Smooth muscle cell (in vitro differentiated cells): ENCODE measurements at regions not wholly inside any gene's neighbourhood (a gene's known extent, or its start where the extent isn't known, plus 50 kb on each side); places are given as distances from the start of the nearest gene placed in this dataset.

Source experiments
- DNase-seq: peaks from one replicate; lab custom pipeline; 2025; ENCODE audit not compliant: unreplicated experiment; lab: John Stamatoyannopoulos, UW
- H2AFZ ChIP-seq: fragments of 200-600 bp; sonication (generic); 2 replicates; pipeline ENCODE4 v1.6.0; 2016; ENCODE audit warnings: antibody characterized with exemption, low read depth, mild to moderate bottlenecking
- H3F3A ChIP-seq: fragments of 200-600 bp; sonication (generic); 2 replicates; pipeline ENCODE4 v1.6.0; 2017; ENCODE audit warnings: antibody characterized with exemption, low read depth
- H3K27ac ChIP-seq: fragments of 200-600 bp; sonication (generic); 2 replicates; pipeline ENCODE4 v1.5.1; 2016; ENCODE audit warnings: low read depth, mild to moderate bottlenecking
- H3K27me3 ChIP-seq: fragments of 200-600 bp; sonication (generic); 2 replicates; pipeline ENCODE4 v1.6.1; 2016; ENCODE audit warnings: low read depth, mild to moderate bottlenecking
- H3K36me3 ChIP-seq: fragments of 200-600 bp; sonication (generic); 2 replicates; pipeline ENCODE4 v1.5.1; 2016; ENCODE audit warnings: low read depth
- H3K4me1 ChIP-seq: fragments of 200-600 bp; sonication (generic); 2 replicates; pipeline ENCODE4 v1.5.1; 2016; ENCODE audit warnings: low read depth
- H3K4me2 ChIP-seq: fragments of 200-600 bp; sonication (generic); 2 replicates; pipeline ENCODE4 v1.6.0; 2016; ENCODE audit warnings: mild to moderate bottlenecking
- H3K4me3 ChIP-seq: fragments of 200-600 bp; sonication (generic); 2 replicates; pipeline ENCODE4 v1.5.1; 2016; ENCODE audit warnings: mild to moderate bottlenecking
- H3K79me2 ChIP-seq: fragments of 200-600 bp; sonication (generic); 2 replicates; pipeline ENCODE4 v1.6.0; 2016; ENCODE audit warnings: low read depth, mild to moderate bottlenecking
- H3K9ac ChIP-seq: fragments of 200-600 bp; sonication (generic); 2 replicates; pipeline ENCODE4 v1.6.0; 2016; ENCODE audit warnings: low read depth
- H3K9me3 ChIP-seq: fragments of 200-600 bp; sonication (generic); replicated peaks from 2 replicates; pipeline ENCODE4 v1.5.1; 2016; ENCODE audit warnings: low read depth
- H4K20me1 ChIP-seq: fragments of 200-600 bp; sonication (generic); 2 replicates; pipeline ENCODE4 v1.6.0; 2016; ENCODE audit warnings: low read depth
- CTCF ChIP-seq: fragments of 200-600 bp; sonication (generic); IDR thresholded peaks from 2 replicates; pipeline ENCODE4 v1.5.1; 2017; ENCODE audit warnings: borderline replicate concordance, mild to moderate bottlenecking, antibody characterized with exemption; ENCODE audit not compliant: insufficient read depth, poor library complexity, severe bottlenecking
- WGBS: methylation state at CpG from one replicate; pipeline ENCODE4 v1.1.7; 2016; ENCODE audit warnings: low lambda C conversion rate; 5-methylcytosine and 5-hydroxymethylcytosine counted together

GRCh38 chr14:61973981-61974380 is 211.8 kb downstream of the SNAPC1 start:
- no peaks in the 10 kb centered on the region for H3K79me2 ChIP-seq
- H3K36me3 ChIP-seq, result no peaks in the 10 kb centered on the region
- H3K27me3 ChIP-seq, result no peaks in the 10 kb centered on the region
- no peak overlapping the region for H2AFZ ChIP-seq
- H3K9ac ChIP-seq, result no peak overlapping the region
- WGBS, result 83% methylated on average over 5 of the region's 5 CpGs
- no peak overlapping the region for H3K4me3 ChIP-seq
- H3K27ac ChIP-seq, result peak overlapping the region; percentile 39
- H4K20me1 ChIP-seq, result no peaks in the 10 kb centered on the region
- H3F3A ChIP-seq, result no peaks in the 10 kb centered on the region
- H3K9me3 ChIP-seq, result no peaks in the 10 kb centered on the region
- H3K4me1 ChIP-seq, result no peaks in the 10 kb centered on the region
- peak overlapping the region; percentile 9 for H3K4me2 ChIP-seq
- DNase-seq, result no peak
- no peak for TF ChIP-seq CTCF

GRCh38 chr14:61977217-61977616 is 215.0 kb downstream of the SNAPC1 start:
- Histone ChIP-seq H2AFZ (no peak overlapping the region), H3K9ac (no peak overlapping the region), H3K27ac (no peak overlapping the region), H3K4me2 (no peak overlapping the region), H3K4me3 (no peak overlapping the region), H3K27me3 (no peaks in the 10 kb centered on the region), H3F3A (no peaks in the 10 kb centered on the region), H3K36me3 (no peaks in the 10 kb centered on the region), H3K4me1 (no peaks in the 10 kb centered on the region), H3K9me3 (no peaks in the 10 kb centered on the region), H3K79me2 (no peaks in the 10 kb centered on the region), H4K20me1 (no peaks in the 10 kb centered on the region)
- no peak for DNase-seq
- TF ChIP-seq CTCF, result no peak

GRCh38 chr14:61988240-61988639 is 226.0 kb downstream of the SNAPC1 start:
- H4K20me1 ChIP-seq, result no peaks in the 10 kb centered on the region
- no peak overlapping the region for H3K4me2 ChIP-seq
- no peaks in the 10 kb centered on the region for H3F3A ChIP-seq
- no peak for DNase-seq
- no peak overlapping the region for H2AFZ ChIP-seq
- H3K36me3 ChIP-seq, result no peaks in the 10 kb centered on the region
- no peaks in the 10 kb centered on the region for H3K27me3 ChIP-seq
- H3K9ac ChIP-seq, result no peak overlapping the region
- H3K27ac ChIP-seq, result no peak overlapping the region
- no peaks in the 10 kb centered on the region for H3K9me3 ChIP-seq
- no peak overlapping the region for H3K4me3 ChIP-seq
- 94% methylated on average over 2 of the region's 2 CpGs for WGBS
- H3K79me2 ChIP-seq, result no peaks in the 10 kb centered on the region
- no peak for TF ChIP-seq CTCF
- H3K4me1 ChIP-seq, result peaks cover 4% of the 10 kb centered on the region

- Histone ChIP-seq H3K9ac (no peak overlapping the region), H4K20me1 (no peaks in the 10 kb centered on the region), H3F3A (no peaks in the 10 kb centered on the region), H3K27ac (no peak overlapping the region), H2AFZ (no peak overlapping the region), H3K4me3 (no peak overlapping the region), H3K36me3 (no peaks in the 10 kb centered on the region), H3K4me1 (peaks cover 4% of the 10 kb centered on the region), H3K27me3 (no peaks in the 10 kb centered on the region), H3K4me2 (no peak overlapping the region), H3K79me2 (no peaks in the 10 kb centered on the region), H3K9me3 (no peaks in the 10 kb centered on the region)
- no peak for TF ChIP-seq CTCF
- WGBS, result 93% methylated on average over 8 of the region's 8 CpGs
- DNase-seq, result no peak
Measured at GRCh38 chr14:61992139-61992538, 229.9 kb downstream of the SNAPC1 start.
